ENCODE measurements at regions not wholly inside any gene's neighbourhood (a gene's known extent, or its start where the extent isn't known, plus 50 kb on each side); places are given as distances from the start of the nearest gene placed in this dataset.

DNA sequence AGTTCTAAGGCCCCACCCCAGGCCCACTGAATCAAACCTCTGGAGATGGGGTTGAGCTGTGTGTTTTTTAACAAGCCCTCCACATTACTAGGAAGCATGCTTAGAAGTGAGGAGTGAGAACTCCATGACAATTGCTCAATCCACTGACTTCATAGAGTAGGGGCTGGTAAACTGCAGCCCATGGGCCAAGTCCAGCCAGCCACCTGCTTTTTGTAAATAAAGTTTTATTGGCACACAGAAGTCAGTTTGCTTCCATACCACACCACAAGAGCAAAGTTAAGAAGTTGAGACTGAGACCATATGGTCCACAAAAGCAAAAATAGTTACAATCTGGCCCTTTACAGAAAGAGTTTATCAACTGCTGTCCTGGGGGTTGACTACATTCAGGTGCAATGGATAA is 309.2 kb downstream of the SETD4 start:
- no peaks in the 10 kb centered on the region for H3K36me3 Mint-ChIP-seq
- ATAC-seq: no peak
- H3K27ac Mint-ChIP-seq: no peak overlapping the region

GRCh38 chr21:35749904-35750303 is 310.4 kb downstream of the SETD4 start:
- Mint-ChIP-seq H3K36me3 (no peaks in the 10 kb centered on the region), H3K4me1 (no peaks in the 10 kb centered on the region), H3K4me3 (no peak overlapping the region), H3K9me3 (peaks cover 2% of the 10 kb centered on the region), H3K27me3 (peaks cover 47% of the 10 kb centered on the region), H3K27ac (no peak overlapping the region)
- ATAC-seq: no peak

More for the DNA sequence above, 309.2 kb downstream of the SETD4 start:
- Mint-ChIP-seq H3K4me1 (no peaks in the 10 kb centered on the region), H3K4me3 (no peak overlapping the region), H3K9me3 (peaks cover 2% of the 10 kb centered on the region), H3K27me3 (peaks cover 48% of the 10 kb centered on the region)

GRCh38 chr21:35748678-35749314 is 311.5 kb downstream of the SETD4 start:
- ATAC-seq: peak; percentile 75
- Mint-ChIP-seq H3K27me3 (peaks cover 54% of the 10 kb centered on the region), H3K4me1 (no peaks in the 10 kb centered on the region), H3K36me3 (no peaks in the 10 kb centered on the region), H3K9me3 (peaks cover 2% of the 10 kb centered on the region), H3K4me3 (no peak overlapping the region), H3K27ac (no peak overlapping the region)

DNA sequence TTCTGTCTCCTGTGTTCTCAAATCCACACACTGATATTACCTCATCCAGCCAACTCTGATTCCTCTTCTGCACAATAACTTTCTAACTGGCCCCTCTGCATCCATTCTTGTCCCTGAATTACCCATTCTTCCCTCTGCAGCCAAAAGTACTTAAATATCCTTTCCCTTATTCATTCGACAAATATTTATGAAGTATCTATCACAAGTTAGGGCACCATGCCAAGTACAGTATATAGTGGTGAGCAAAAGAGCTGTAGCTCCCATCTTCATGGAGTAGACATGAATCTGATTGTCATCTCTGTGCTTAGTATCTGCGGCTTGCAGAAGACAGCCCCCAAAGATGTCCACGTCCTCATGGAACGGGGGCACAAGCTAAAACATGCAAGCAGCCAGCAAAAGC is 316.8 kb downstream of the SETD4 start:
- Mint-ChIP-seq H3K36me3 (no peaks in the 10 kb centered on the region), H3K9me3 (peaks cover 3% of the 10 kb centered on the region), H3K27me3 (peaks cover 35% of the 10 kb centered on the region), H3K4me3 (no peak overlapping the region), H3K4me1 (no peaks in the 10 kb centered on the region), H3K27ac (no peak overlapping the region)
- no peak for ATAC-seq

DNA sequence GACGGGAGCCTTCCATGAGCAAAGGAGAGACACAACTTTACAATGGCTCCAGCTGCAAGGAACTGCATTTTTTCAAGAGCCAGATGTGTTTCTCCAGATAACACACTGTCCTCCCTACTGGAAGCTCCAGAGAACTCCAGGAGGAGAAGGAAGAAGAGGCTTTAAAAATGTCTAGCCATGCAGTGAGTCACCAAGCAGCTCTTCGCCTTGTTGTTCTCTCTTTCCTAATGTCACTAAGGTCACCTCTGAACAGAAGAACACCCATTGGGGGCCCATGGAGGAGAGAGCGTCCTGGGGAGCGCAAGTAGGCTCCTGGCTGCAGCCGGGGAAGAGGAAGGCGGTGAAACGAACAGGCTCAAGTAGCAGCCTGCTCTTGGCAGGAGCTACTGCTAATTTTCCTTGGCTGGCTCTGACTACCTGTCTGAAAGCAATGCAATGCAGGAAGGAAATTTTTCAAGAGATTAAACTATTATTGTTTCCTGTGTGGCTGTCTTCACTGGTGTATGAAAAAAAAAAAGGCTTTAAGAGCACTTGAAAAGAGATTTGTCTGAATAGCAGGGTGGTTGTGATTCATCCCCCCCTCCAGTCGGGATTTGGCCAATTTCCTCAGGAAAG is 321.9 kb downstream of the SETD4 start:
- ATAC-seq: no peak
- Mint-ChIP-seq H3K27ac (no peak overlapping the region), H3K9me3 (peaks cover 8% of the 10 kb centered on the region), H3K4me1 (no peaks in the 10 kb centered on the region), H3K27me3 (peaks cover 18% of the 10 kb centered on the region), H3K4me3 (no peak overlapping the region), H3K36me3 (no peaks in the 10 kb centered on the region)

DNA sequence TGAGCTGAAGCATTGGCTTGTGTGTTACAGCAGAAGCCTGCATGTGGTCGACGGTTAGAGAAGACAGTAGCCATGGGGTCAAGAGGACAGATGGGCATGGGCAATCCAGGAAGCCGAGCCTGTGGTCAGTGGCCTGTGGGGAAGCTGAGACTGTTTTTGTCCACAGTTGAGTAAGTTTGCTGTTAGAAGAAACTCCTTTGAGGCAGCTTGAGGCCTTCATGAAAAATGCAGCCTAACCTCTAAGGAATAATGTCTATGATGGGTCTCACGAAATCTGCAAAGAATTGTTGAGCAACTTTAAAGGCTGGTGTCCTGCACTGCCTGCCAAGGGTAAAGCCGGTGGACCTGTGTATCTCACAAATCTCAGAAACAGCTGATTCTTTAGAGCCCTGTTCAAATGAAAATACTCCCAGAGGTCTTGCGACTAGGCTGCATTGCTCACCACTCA is 322.4 kb downstream of the SETD4 start:
- no peak overlapping the region for H3K27ac Mint-ChIP-seq
- ATAC-seq: no peak

GRCh38 chr21:35737449-35737848 is 322.9 kb downstream of the SETD4 start:
- no peak overlapping the region for H3K27ac Mint-ChIP-seq
- no peaks in the 10 kb centered on the region for H3K36me3 Mint-ChIP-seq
- no peak overlapping the region for H3K4me3 Mint-ChIP-seq
- H3K4me1 Mint-ChIP-seq: no peaks in the 10 kb centered on the region
- peaks cover 8% of the 10 kb centered on the region for H3K9me3 Mint-ChIP-seq
- H3K27me3 Mint-ChIP-seq: peaks cover 16% of the 10 kb centered on the region
- no peak for ATAC-seq

More for the DNA sequence above, 322.4 kb downstream of the SETD4 start:
- H3K4me3 Mint-ChIP-seq: no peak overlapping the region
- H3K27me3 Mint-ChIP-seq: peaks cover 16% of the 10 kb centered on the region
- H3K9me3 Mint-ChIP-seq: peaks cover 8% of the 10 kb centered on the region
- H3K4me1 Mint-ChIP-seq: no peaks in the 10 kb centered on the region
- no peaks in the 10 kb centered on the region for H3K36me3 Mint-ChIP-seq

DNA sequence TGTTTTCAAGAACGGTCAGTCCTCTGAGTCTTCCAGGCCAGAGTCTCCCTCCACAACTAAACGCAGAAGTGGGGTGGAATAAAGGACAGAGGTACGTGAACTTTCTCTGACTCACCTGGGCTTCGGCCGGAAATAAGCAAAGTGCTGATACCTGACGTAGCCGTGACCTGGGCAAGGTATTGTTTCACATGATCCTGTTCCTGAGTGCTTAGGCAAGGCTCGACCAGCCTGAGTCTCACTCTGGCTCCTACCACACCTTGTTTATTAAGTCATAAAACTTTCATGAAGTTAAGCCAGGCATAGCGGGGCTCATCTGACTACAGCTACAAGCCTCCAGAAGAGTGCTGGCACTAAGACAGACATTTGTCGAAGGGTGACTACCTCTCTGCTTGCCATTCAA is 327.5 kb downstream of the SETD4 start:
- Mint-ChIP-seq H3K27ac (no peak overlapping the region), H3K27me3 (peaks cover 49% of the 10 kb centered on the region), H3K4me1 (no peaks in the 10 kb centered on the region), H3K4me3 (no peak overlapping the region), H3K36me3 (no peaks in the 10 kb centered on the region), H3K9me3 (peaks cover 5% of the 10 kb centered on the region)
- ATAC-seq: no peak

GRCh38 chr21:35730325-35730724 is 330.0 kb downstream of the SETD4 start:
- no peaks in the 10 kb centered on the region for H3K4me1 Mint-ChIP-seq
- H3K27ac Mint-ChIP-seq: no peak overlapping the region
- H3K4me3 Mint-ChIP-seq: no peak overlapping the region
- H3K36me3 Mint-ChIP-seq: no peaks in the 10 kb centered on the region
- peaks cover 54% of the 10 kb centered on the region for H3K27me3 Mint-ChIP-seq
- no peaks in the 10 kb centered on the region for H3K9me3 Mint-ChIP-seq
- no peak for ATAC-seq

- Mint-ChIP-seq H3K4me3 (no peak overlapping the region), H3K27ac (no peak overlapping the region), H3K27me3 (peaks cover 57% of the 10 kb centered on the region), H3K36me3 (no peaks in the 10 kb centered on the region), H3K4me1 (no peaks in the 10 kb centered on the region), H3K9me3 (no peaks in the 10 kb centered on the region)
- ATAC-seq: no peak
Measured at GRCh38 chr21:35727830-35728229, 332.5 kb downstream of the SETD4 start.

DNA sequence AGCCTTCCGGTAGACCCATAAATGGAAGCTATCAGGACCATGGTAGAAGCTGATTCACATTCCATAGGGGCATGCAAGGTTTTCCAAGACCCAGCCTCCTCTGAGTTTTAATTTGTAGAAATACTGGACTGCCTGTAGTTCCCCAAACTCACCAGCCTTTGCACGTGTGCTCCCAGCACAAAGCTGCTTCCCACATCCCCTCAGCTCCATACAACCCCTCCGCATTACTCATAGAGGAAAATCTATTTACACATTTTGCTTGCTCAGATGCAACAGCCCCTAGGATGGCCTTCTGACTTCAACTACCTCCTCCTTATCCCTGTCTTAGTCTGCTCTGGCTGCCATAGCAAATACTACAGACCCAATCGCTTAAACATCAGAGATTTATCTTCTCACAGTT is 336.2 kb downstream of the SETD4 start:
- Mint-ChIP-seq H3K4me3 (no peak overlapping the region), H3K9me3 (peaks cover 5% of the 10 kb centered on the region), H3K27ac (no peak overlapping the region), H3K27me3 (peaks cover 45% of the 10 kb centered on the region), H3K4me1 (no peaks in the 10 kb centered on the region), H3K36me3 (no peaks in the 10 kb centered on the region)
- ATAC-seq: no peak

GRCh38 chr21:35721701-35722100 is 338.6 kb downstream of the SETD4 start:
- ATAC-seq: no peak
- Mint-ChIP-seq H3K27me3 (peaks cover 22% of the 10 kb centered on the region), H3K36me3 (no peaks in the 10 kb centered on the region), H3K27ac (no peak overlapping the region), H3K4me3 (no peak overlapping the region), H3K4me1 (no peaks in the 10 kb centered on the region), H3K9me3 (peaks cover 5% of the 10 kb centered on the region)

DNA sequence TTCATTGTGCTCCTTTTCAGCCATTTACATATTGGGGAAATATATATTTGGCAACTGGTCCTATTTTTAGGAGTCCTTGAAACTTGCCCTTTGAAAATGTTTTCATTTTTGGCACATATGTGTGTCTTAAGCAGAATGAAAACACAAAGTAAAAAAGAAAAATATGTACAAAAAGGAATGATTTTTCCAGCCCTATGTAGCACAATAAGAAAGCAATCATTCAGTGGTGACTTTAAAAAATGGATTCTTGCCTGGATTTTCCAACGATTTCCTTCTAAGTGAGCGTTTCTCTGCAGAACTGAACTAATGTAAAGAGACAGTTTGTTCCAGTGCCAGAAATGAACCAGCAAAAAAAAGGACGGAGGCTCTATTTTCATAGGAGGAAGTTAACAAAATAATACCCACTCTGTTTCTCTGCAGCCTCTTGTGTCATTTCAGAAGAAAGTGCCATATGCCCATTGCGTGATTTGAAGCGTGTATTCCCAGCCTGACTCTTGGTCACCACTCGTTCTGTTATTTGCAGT is 340.1 kb downstream of the SETD4 start:
- Mint-ChIP-seq H3K4me3 (no peak overlapping the region), H3K9me3 (peaks cover 5% of the 10 kb centered on the region), H3K27ac (no peak overlapping the region), H3K4me1 (no peaks in the 10 kb centered on the region), H3K27me3 (peaks cover 20% of the 10 kb centered on the region), H3K36me3 (no peaks in the 10 kb centered on the region)
- ATAC-seq: no peak

GRCh38 chr21:35719080-35719479 is 341.2 kb downstream of the SETD4 start:
- Mint-ChIP-seq H3K4me1 (no peaks in the 10 kb centered on the region), H3K36me3 (no peaks in the 10 kb centered on the region), H3K9me3 (peaks cover 5% of the 10 kb centered on the region), H3K27me3 (peaks cover 13% of the 10 kb centered on the region), H3K4me3 (no peak overlapping the region), H3K27ac (no peak overlapping the region)
- no peak for ATAC-seq

DNA sequence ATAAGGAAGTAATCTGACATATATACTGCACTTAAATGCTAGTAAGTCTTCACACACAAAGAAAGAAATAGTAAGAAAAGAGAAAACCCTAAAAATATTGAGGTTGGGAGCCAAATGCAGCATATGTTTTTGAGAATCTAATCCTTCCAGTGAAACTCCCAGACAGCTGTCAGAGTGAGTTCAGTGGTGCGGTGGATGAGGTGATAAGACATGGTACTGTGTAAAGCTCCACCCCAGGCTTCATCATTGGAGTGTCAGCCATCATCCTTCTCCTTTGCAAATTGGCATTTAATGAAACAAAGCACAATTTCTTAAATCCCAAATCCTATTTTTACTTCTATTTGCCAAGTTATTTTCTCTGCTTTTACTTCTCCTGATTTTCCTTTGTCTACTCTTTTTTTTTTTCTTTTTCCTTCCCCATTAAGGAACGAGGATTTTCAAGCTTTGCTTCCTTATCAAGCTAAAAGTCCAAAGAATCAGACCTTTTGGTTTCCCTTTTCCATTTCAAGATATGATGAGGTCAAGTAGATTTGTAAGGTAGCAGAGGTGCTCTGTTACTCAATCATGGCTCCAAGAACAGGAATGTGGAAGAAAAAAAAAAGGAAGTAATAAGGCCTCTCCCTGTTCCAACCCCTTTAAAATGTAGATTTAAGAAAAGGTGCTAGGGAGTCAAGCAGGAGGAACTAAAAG is 343.3 kb downstream of the SETD4 start:
- Mint-ChIP-seq H3K4me1 (no peaks in the 10 kb centered on the region), H3K36me3 (no peaks in the 10 kb centered on the region), H3K4me3 (no peak overlapping the region), H3K27me3 (peaks cover 12% of the 10 kb centered on the region), H3K27ac (no peak overlapping the region), H3K9me3 (peaks cover 3% of the 10 kb centered on the region)
- ATAC-seq: no peak

DNA sequence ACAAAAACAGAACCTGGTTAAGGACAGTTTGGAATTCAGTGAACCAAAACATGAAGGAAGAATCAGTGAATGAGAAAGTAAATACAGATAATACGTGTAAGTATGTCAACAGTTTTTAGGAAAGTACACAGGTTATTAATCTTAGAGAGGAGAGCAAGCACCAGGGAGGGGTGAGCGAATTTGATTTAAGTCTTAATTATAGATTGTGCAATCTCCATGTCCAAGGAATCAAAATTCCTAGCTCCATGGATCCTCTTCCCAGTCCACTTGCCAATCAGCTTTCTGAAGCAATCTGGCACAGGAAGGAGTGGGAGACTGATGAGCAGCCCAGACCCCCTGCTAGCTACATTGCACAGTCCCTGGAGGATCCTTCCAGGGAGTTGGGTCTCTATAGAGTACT is 346.4 kb downstream of the SETD4 start:
- no peak for ATAC-seq
- Mint-ChIP-seq H3K4me3 (no peak overlapping the region), H3K9me3 (no peaks in the 10 kb centered on the region), H3K4me1 (no peaks in the 10 kb centered on the region), H3K36me3 (no peaks in the 10 kb centered on the region), H3K27ac (no peak overlapping the region), H3K27me3 (peaks cover 7% of the 10 kb centered on the region)

Data from stimulated activated memory B cell treated with anti-CD40 and anti-IgM and Interleukin-4, amounts not matched to agents 10 μg/mL and 1 μg/mL and 100 μg/mL, for 72 hours (primary cell).